Left forelimb (tissue), 1 donor: ENCODE measurements at regions not wholly inside any gene's neighbourhood (a gene's known extent, or its start where the extent isn't known, plus 50 kb on each side); places are given as distances from the start of the nearest gene placed in this dataset.

Experiments
- DNase-seq: peaks from one replicate; pipeline ENCODE4 v3.0.0-alpha.2; 2018; ENCODE audit warnings: low spot score

GRCh38 chr16:35170610-35171009 is 1711.2 kb downstream of the TP53TG3F start:
- DNase-seq = no peak

GRCh38 chr16:35171106-35171505 is 1711.7 kb downstream of the TP53TG3F start:
- no peak for DNase-seq

GRCh38 chr16:35173295-35173694 is 1713.9 kb downstream of the TP53TG3F start:
- no peak for DNase-seq

GRCh38 chr16:35174016-35174415 is 1714.6 kb downstream of the TP53TG3F start:
- DNase-seq = peak; percentile 52

- DNase-seq = peak; percentile 48
Observed at GRCh38 chr16:35176449-35176848, 1717.0 kb downstream of the TP53TG3F start.

- DNase-seq = no peak
Observed at GRCh38 chr16:35177851-35178250, 1718.4 kb downstream of the TP53TG3F start.

- peak; percentile 20 for DNase-seq
Observed at GRCh38 chr16:35180970-35181369, 1721.6 kb downstream of the TP53TG3F start.

- peak; percentile 30 for DNase-seq
Observed at GRCh38 chr16:35181422-35182030, 1722.1 kb downstream of the TP53TG3F start.

GRCh38 chr16:35182043-35182677 is 1722.7 kb downstream of the TP53TG3F start:
- peak; percentile 25 for DNase-seq

- DNase-seq = peak; percentile 33
Observed at GRCh38 chr16:35182943-35183550, 1723.6 kb downstream of the TP53TG3F start.

GRCh38 chr16:35184356-35184870 is 1725.0 kb downstream of the TP53TG3F start:
- DNase-seq = no peak

- DNase-seq = peak; percentile 38
Observed at GRCh38 chr16:35185366-35186044, 1726.1 kb downstream of the TP53TG3F start.

- peak; percentile 56 for DNase-seq
Observed at GRCh38 chr16:35186045-35186759, 1726.8 kb downstream of the TP53TG3F start.

- peak; percentile 33 for DNase-seq
Observed at GRCh38 chr16:35187665-35188225, 1728.3 kb downstream of the TP53TG3F start.

GRCh38 chr16:35188288-35189155 is 1729.1 kb downstream of the TP53TG3F start:
- DNase-seq = no peak

- no peak for DNase-seq
Observed at GRCh38 chr16:35192993-35193392, 1733.6 kb downstream of the TP53TG3F start.

GRCh38 chr16:35193956-35194355 is 1734.5 kb downstream of the TP53TG3F start:
- no peak for DNase-seq

- DNase-seq = no peak
Observed at GRCh38 chr16:35194681-35195080, 1735.3 kb downstream of the TP53TG3F start.

GRCh38 chr16:35195173-35195863 is 1735.9 kb downstream of the TP53TG3F start:
- DNase-seq = no peak

GRCh38 chr16:35195864-35196216 is 1736.4 kb downstream of the TP53TG3F start:
- DNase-seq = no peak
